ENCODE measurements at regions not wholly inside any gene's neighbourhood (a gene's known extent, or its start where the extent isn't known, plus 50 kb on each side); places are given as distances from the start of the nearest gene placed in this dataset.

- TF ChIP-seq, protein P1, sequence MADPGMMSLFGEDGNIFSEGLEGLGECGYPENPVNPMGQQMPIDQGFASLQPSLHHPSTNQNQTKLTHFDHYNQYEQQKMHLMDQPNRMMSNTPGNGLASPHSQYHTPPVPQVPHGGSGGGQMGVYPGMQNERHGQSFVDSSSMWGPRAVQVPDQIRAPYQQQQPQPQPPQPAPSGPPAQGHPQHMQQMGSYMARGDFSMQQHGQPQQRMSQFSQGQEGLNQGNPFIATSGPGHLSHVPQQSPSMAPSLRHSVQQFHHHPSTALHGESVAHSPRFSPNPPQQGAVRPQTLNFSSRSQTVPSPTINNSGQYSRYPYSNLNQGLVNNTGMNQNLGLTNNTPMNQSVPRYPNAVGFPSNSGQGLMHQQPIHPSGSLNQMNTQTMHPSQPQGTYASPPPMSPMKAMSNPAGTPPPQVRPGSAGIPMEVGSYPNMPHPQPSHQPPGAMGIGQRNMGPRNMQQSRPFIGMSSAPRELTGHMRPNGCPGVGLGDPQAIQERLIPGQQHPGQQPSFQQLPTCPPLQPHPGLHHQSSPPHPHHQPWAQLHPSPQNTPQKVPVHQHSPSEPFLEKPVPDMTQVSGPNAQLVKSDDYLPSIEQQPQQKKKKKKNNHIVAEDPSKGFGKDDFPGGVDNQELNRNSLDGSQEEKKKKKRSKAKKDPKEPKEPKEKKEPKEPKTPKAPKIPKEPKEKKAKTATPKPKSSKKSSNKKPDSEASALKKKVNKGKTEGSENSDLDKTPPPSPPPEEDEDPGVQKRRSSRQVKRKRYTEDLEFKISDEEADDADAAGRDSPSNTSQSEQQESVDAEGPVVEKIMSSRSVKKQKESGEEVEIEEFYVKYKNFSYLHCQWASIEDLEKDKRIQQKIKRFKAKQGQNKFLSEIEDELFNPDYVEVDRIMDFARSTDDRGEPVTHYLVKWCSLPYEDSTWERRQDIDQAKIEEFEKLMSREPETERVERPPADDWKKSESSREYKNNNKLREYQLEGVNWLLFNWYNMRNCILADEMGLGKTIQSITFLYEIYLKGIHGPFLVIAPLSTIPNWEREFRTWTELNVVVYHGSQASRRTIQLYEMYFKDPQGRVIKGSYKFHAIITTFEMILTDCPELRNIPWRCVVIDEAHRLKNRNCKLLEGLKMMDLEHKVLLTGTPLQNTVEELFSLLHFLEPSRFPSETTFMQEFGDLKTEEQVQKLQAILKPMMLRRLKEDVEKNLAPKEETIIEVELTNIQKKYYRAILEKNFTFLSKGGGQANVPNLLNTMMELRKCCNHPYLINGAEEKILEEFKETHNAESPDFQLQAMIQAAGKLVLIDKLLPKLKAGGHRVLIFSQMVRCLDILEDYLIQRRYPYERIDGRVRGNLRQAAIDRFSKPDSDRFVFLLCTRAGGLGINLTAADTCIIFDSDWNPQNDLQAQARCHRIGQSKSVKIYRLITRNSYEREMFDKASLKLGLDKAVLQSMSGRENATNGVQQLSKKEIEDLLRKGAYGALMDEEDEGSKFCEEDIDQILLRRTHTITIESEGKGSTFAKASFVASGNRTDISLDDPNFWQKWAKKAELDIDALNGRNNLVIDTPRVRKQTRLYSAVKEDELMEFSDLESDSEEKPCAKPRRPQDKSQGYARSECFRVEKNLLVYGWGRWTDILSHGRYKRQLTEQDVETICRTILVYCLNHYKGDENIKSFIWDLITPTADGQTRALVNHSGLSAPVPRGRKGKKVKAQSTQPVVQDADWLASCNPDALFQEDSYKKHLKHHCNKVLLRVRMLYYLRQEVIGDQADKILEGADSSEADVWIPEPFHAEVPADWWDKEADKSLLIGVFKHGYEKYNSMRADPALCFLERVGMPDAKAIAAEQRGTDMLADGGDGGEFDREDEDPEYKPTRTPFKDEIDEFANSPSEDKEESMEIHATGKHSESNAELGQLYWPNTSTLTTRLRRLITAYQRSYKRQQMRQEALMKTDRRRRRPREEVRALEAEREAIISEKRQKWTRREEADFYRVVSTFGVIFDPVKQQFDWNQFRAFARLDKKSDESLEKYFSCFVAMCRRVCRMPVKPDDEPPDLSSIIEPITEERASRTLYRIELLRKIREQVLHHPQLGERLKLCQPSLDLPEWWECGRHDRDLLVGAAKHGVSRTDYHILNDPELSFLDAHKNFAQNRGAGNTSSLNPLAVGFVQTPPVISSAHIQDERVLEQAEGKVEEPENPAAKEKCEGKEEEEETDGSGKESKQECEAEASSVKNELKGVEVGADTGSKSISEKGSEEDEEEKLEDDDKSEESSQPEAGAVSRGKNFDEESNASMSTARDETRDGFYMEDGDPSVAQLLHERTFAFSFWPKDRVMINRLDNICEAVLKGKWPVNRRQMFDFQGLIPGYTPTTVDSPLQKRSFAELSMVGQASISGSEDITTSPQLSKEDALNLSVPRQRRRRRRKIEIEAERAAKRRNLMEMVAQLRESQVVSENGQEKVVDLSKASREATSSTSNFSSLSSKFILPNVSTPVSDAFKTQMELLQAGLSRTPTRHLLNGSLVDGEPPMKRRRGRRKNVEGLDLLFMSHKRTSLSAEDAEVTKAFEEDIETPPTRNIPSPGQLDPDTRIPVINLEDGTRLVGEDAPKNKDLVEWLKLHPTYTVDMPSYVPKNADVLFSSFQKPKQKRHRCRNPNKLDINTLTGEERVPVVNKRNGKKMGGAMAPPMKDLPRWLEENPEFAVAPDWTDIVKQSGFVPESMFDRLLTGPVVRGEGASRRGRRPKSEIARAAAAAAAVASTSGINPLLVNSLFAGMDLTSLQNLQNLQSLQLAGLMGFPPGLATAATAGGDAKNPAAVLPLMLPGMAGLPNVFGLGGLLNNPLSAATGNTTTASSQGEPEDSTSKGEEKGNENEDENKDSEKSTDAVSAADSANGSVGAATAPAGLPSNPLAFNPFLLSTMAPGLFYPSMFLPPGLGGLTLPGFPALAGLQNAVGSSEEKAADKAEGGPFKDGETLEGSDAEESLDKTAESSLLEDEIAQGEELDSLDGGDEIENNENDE (IDR thresholded peaks at IDR 0.05; ENCODE audit: insufficient replicate concordance, low read length) = no peak
- TF ChIP-seq KDM5A (IDR thresholded peaks at IDR 0.05; ENCODE audit: low read length) (no peak), TCF12 (IDR thresholded peaks at IDR 0.05; ENCODE audit: low read depth, low read length) (no peak), SAP30 (IDR thresholded peaks at IDR 0.05; ENCODE audit: insufficient read depth, insufficient replicate concordance, low read length) (no peak), YY1 (IDR thresholded peaks at IDR 0.05; ENCODE audit: low read depth, low read length) (no peak), CHD1 (IDR thresholded peaks at IDR 0.05; ENCODE audit: low read depth, low read length) (no peak), BCL11A (IDR thresholded peaks at IDR 0.05; ENCODE audit: low read depth in 2 of 2, low read length in 2 of 2) (no peak), SP1 (IDR thresholded peaks at IDR 0.05; ENCODE audit: low read depth, low read length) (no peak), SRF (IDR thresholded peaks at IDR 0.05; ENCODE audit: low read depth, low read length) (no peak)
- TF ChIP-seq, protein P2, sequence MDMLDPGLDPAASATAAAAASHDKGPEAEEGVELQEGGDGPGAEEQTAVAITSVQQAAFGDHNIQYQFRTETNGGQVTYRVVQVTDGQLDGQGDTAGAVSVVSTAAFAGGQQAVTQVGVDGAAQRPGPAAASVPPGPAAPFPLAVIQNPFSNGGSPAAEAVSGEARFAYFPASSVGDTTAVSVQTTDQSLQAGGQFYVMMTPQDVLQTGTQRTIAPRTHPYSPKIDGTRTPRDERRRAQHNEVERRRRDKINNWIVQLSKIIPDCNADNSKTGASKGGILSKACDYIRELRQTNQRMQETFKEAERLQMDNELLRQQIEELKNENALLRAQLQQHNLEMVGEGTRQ (IDR thresholded peaks at IDR 0.05; ENCODE audit: low read length) = no peak
- TF ChIP-seq, protein P3, sequence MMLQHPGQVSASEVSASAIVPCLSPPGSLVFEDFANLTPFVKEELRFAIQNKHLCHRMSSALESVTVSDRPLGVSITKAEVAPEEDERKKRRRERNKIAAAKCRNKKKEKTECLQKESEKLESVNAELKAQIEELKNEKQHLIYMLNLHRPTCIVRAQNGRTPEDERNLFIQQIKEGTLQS (IDR thresholded peaks at IDR 0.05; ENCODE audit: insufficient read depth, low read depth, low read length) = no peak
These were observed 293.3 kb downstream of the HACE1 start (continued) for GRCh38 chr6:104566411-104566810.

All from H1 (cell line).